ENCODE measurements at regions not wholly inside any gene's neighbourhood (a gene's known extent, or its start where the extent isn't known, plus 50 kb on each side); places are given as distances from the start of the nearest gene placed in this dataset.

DNA sequence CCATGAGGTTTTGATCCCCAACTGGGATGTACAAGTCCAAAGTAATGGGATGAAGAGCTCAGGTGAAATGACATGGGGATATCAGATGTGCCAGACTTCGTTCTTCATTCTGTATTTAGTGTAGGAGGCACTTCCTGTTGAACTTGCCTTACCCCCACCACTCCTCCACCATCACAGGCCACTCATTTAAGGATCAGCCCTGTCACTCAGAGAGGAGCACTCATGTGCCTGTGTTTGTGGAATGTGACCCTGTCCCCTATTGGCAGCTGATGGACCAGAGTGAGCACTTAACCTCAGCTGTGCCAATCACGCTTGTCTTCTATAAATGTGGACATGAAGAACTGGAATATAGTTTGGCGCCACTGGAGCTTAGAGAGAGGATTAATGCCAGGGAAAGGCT, 91.4 kb upstream of the CTTNBP2NL start:
- no peak for TF ChIP-seq POLR2A (IDR thresholded peaks at IDR 0.05; ENCODE audit: low read depth, low read length)
- no peak for TF ChIP-seq POLR2AphosphoS5 (IDR thresholded peaks at IDR 0.05; ENCODE audit: low read depth, low read length)
